ENCODE measurements at regions not wholly inside any gene's neighbourhood (a gene's known extent, or its start where the extent isn't known, plus 50 kb on each side); places are given as distances from the start of the nearest gene placed in this dataset.

GRCh38 chr13:71082631-71083030, 784.4 kb downstream of the DACH1 start:
- DNase-seq (ENCODE audit: low spot score): no peak

DNA sequence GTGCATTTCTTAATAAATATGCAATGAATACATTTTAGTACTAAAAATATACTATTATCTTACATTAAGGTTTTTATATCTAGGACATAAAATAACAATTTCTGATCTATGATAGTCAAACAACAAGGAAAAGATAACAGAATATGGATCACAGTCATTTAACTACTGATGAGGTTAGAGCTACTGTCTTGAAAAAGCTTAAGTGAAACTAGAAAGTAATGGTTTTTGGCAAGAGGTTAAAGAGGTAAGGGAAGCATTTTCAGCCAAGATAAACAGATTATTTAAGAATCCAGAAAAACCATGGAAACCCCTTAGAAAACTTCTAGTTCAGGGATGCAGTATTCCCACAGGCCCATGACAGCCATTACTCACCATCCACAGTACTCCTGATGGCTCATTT, 787.4 kb downstream of the DACH1 start:
- no peak for DNase-seq (ENCODE audit: low spot score)

GRCh38 chr13:71068041-71068440, 799.0 kb downstream of the DACH1 start:
- DNase-seq (ENCODE audit: low spot score): no peak

- peak; percentile 5 for DNase-seq (ENCODE audit: low spot score)
Observed at GRCh38 chr13:71067165-71067815, 799.7 kb downstream of the DACH1 start.

DNA sequence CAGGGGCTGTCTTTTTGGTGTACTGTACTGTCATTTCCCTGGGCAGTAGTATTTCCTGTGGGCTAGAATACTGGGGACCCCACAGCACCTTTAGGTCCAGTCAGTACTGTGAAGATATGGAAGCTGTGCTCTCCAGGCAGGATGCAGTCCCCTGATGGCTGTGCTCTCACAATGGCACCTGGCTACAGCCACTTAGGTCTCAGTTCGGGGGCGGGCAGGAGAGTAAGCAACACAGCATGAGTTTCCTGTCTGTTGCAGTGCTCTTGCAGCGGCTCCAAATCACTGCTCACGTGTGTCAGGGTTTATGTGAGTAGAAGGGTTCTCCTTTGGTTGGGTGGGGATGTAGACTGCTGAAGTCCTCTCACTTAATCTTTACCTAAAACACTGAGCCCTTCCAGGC, 810.4 kb downstream of the DACH1 start:
- no peak for DNase-seq (ENCODE audit: low spot score)

DNA sequence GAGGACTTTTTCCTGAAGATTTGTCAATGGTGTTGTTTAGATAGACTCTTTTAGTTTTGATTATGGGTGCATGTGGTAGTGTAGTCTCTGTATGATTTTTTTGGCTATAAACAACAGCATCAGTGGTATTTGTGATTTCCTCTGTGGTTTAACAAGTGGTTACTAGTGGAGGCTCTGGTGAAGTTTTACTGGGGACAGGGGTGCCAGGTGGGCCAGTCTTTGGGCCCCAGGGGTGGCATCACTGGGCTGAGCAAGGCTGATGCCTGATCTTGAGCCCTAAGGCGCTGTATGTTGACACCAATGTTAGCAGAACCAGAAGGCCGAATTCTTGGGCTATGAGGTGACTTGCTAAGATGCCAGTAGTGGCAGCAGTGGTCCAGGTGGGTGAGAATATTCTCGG, 811.4 kb downstream of the DACH1 start:
- no peak for DNase-seq (ENCODE audit: low spot score)

- DNase-seq (ENCODE audit: low spot score): no peak
Observed at GRCh38 chr13:71055047-71055446, 812.0 kb downstream of the DACH1 start.

DNA sequence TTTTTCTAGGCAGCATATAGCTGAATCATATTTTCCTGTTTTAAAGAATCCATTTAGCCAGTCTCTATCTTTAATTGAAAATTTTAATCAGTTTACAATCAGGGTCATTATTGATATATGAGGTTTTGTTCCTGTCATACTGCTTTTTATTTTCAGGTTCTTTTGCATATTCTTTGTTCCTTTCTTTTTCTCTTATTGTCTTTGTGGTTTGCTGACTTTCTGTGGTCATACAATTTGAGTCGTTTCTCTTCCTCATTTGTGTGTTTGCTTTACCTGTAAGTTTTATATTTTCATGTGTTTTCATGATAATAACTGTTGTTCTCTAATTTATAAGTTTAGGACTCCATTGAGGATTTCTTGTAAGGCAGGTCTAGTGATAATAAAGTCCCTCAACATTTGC, 812.6 kb downstream of the DACH1 start:
- no peak for DNase-seq (ENCODE audit: low spot score)

- DNase-seq (ENCODE audit: low spot score): no peak
Observed at GRCh38 chr13:71051573-71051972, 815.4 kb downstream of the DACH1 start.

GRCh38 chr13:71046360-71047079, 820.5 kb downstream of the DACH1 start:
- DNase-seq (ENCODE audit: low spot score): no peak

DNA sequence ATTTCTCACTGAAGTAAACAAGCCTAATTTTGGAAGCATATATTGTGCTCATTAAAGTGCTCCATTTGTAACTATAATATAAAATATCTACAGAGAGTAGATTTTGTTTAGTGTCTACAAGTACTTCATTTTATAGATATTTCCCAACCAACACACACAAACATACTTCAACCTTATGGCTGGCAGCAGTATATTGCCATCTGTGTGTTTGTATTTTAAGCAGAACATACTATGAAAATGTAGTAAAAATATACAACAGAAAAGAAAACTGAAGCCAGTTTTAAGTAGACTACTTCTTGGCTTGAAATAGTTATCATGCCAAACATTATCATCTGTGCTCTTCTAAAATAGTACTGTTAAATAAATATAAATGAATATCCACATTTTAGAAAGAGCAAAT, 821.9 kb downstream of the DACH1 start:
- DNase-seq (ENCODE audit: low spot score): no peak

DNA sequence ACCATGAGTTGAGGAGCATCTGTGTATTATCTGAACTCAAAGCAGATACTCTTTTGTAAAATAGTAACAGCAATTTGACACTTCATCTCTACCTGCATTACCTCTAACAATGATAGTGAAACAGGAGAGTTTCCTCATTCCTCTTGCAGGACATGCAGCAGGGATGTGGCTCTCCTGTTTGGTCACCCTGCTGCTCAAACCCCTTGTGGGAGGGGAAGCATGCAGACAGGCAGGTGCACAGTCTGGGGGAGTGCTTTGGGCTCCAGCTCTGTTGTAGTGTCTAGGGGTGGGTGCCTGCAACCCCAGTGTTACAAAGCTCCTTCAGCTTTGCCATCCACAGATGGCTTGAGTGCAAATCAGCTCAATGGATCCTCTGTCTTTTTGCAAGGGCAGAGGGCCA, 827.6 kb downstream of the DACH1 start:
- DNase-seq (ENCODE audit: low spot score): no peak

DNA sequence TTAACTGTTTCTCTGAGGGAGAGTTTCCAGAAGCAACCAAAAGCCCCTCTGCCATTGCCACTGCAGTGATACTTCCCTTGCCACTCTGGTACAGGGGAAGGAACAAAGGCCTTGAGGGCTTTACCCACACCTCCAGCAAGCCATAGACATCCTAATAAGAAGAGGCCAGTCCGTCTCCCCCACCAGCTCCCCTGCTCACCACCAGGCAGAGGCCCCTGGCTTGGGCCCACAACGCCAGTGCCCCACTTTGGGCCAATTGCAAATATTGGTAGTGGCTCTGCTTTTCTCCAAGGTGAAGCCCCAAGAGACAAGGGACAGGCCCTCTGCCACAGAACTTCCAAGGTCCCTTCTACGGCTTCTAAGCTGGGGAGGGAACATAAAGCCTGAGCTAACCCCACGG, 833.0 kb downstream of the DACH1 start:
- DNase-seq (ENCODE audit: low spot score): no peak

- DNase-seq (ENCODE audit: low spot score): no peak
Observed at GRCh38 chr13:71033026-71033425, 834.0 kb downstream of the DACH1 start.

GRCh38 chr13:71030784-71031183, 836.2 kb downstream of the DACH1 start:
- DNase-seq (ENCODE audit: low spot score): peak; percentile 18

DNA sequence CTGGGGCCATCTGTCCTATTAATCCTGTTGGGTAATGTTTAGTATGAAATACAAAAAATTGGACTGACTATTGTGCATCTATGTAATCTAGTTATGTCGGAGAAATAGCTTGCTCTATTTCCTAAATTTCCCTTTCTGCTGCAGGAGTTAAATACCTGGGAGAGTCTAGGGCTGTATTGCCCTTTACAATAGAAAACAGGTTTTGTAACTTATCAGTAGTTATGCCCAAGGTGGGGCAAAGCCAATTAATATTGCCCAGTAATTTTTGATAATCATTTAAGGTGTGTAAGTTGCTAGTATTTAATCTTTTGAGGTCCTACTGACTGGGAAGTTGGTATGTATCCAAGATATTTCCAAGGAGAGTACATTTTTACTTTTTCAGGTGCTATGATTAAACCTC, 838.1 kb downstream of the DACH1 start:
- DNase-seq (ENCODE audit: low spot score): no peak

DNA sequence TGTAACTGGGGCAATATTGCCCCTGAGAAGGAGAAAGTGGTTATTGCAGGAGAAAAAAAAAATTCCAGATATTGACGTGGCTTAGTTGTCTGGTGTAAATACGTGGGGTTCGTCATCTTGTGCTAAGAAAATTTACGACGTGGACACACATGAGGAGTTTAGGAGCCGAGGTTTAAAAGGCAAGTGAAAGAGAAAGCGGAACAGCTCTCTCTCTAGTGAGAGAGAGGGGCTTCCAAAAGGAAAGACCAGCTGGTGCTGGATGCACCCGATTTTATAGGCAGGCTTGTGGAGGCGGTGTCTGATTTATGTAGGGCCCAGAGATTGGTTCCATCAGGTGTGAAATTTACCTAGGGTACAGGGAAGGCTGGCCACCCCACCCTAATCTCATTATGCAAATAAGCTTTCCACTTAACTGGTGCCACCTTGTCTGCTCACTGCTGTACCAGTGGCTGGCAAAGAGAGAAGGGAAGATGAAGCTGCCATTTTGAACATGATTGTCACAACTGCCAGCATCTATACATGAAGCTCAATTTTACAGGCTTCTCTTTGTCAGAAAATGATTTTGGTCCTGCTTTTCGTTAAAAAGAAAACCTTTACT, 845.1 kb downstream of the DACH1 start:
- DNase-seq (ENCODE audit: low spot score): no peak

DNA sequence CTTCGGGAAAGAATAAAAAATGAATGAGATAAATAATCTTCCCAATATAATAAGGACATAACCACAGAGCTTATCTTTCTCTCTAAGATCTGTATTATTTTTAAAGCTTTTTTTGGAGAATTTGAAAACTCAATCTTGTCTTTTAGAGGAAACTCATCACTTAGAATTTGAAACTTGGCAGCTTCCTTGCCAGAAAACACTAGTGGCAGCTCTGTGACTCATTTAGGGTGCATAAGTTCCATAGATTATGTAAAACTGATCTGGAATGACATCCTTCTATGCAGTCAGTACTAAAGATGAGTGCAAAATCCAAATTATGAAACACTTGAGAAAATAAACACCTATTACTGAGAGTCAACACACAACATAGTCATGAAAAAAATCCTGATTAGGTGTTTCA, 848.0 kb downstream of the DACH1 start:
- DNase-seq (ENCODE audit: low spot score): no peak

DNA sequence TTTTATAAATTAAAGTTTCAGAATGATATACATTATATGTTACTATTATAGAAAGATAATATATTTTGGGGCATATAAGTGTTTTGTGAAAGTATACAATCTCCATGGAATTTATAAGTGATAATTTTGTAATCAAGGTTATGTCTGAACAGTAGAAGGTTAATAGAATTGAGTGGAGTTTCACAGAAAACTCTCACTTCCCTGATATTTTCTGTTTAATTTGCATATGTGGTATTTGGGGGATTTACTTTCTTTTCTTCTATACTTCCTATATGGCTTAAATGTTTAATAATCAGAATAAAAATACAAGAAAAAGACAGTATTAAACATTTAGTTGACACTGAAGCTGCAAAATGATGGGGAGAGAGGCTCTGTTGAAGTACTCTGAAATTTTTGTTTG, 848.5 kb downstream of the DACH1 start:
- no peak for DNase-seq (ENCODE audit: low spot score)

GRCh38 chr13:71017607-71018006, 849.4 kb downstream of the DACH1 start:
- DNase-seq (ENCODE audit: low spot score): no peak

- no peak for DNase-seq (ENCODE audit: low spot score)
Observed at GRCh38 chr13:71015516-71015915, 851.5 kb downstream of the DACH1 start.

- no peak for DNase-seq (ENCODE audit: low spot score)
Observed at GRCh38 chr13:71015021-71015420, 852.0 kb downstream of the DACH1 start.

DNA sequence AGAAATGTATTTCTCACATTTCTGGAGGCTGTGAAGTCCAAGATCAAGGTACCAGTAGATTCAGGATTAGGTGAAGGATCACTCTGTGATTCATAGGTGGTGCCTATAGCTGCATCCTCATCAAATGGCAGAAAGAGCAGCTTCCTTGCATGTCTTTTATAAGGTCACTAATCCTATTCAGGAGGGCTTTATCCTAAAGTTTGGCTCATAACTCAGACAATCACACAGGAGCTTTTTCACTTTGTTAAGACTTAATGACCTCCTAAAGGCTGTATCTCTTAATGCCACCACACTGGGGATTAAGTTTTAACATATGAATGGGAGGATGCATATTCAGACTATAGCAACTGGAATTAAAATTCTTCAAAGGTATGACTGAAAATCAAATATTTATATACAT, 861.1 kb downstream of the DACH1 start:
- DNase-seq (ENCODE audit: low spot score): no peak

DNA sequence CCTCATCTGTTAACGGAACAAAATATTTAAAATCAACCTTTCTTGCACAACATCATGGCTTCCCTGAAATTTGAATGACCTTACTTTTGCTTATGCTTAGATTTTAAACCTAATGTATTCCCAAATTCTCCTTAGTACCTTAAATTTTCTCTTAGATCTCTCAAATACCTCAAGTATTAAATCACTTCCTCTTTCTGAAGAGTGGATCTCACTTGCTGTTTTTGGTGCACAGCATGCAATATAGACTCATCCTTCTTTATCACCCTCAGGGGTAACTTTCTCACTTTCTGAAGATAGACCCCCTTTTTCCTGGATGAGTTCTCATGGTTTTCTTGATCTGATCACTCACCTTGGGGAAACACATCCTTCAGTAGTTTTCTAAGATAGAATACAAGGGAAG, 871.7 kb downstream of the DACH1 start:
- DNase-seq (ENCODE audit: low spot score): no peak
